Caco-2 (cell line): ENCODE measurements at regions not wholly inside any gene's neighbourhood (a gene's known extent, or its start where the extent isn't known, plus 50 kb on each side); places are given as distances from the start of the nearest gene placed in this dataset.

Experiments
- BruUV-seq: library from RNA; stranded (reverse); fragments of 400-500 nt; replicated peaks from 2 replicates; lab custom pipeline; 2021; lab: Mats Ljungman, UMichigan
- CTCF ChIA-PET: fragments of 300-600 bp; sonication (Branson Sonifier 250); formaldehyde crosslinking; loops from one replicate; lab custom pipeline; 2022; ENCODE audit warnings: antibody characterized with exemption; lab: Charles Lee
- POLR2A ChIA-PET: fragments of 300-600 bp; sonication (Branson Sonifier 250); formaldehyde crosslinking; loops from one replicate; lab custom pipeline; 2022; ENCODE audit warnings: antibody characterized with exemption; lab: Charles Lee
- DNase-seq, 2 experiments: peaks; one replicate each; pipeline versions ENCODE4 v3.0.0 to v3.0.0-alpha.2; 2020 to 2022
- H3K27me3 ChIP-seq: replicated peaks from 2 replicates; pipeline ENCODE4 v1.6.0; 2011; ENCODE audit warnings: low read length; ENCODE audit not compliant: control insufficient read depth, insufficient read depth
- H3K36me3 ChIP-seq: 2 replicates; pipeline ENCODE4 v1.5.1; 2011; ENCODE audit warnings: low read length; ENCODE audit not compliant: control insufficient read depth, insufficient read depth
- H3K4me1 ChIP-seq: fragments of 250-450 bp; sonication (Bioruptor Pico); 2 replicates; pipeline ENCODE4 v1.5.1; 2020; ENCODE audit warnings: mild to moderate bottlenecking
- H3K4me3 ChIP-seq: 2 replicates; pipeline ENCODE4 v1.5.1; 2011; ENCODE audit warnings: low read depth, mild to moderate bottlenecking, control low read depth, low read length
- H3K9me3 ChIP-seq: fragments of 250-450 bp; sonication (Bioruptor Pico); 2 replicates; pipeline ENCODE4 v1.5.1; 2020; ENCODE audit warnings: mild to moderate bottlenecking, moderate library complexity
- H3K27ac Mint-ChIP-seq: one replicate; pipeline ENCODE4 v1.8.0; 2022; ENCODE audit warnings: mixed read lengths; ENCODE audit not compliant: unreplicated experiment
- H3K27me3 Mint-ChIP-seq: one replicate; pipeline ENCODE4 v1.8.0; 2022; ENCODE audit warnings: mixed read lengths; ENCODE audit not compliant: insufficient read depth, unreplicated experiment
- H3K36me3 Mint-ChIP-seq: one replicate; pipeline ENCODE4 v1.8.0; 2022; ENCODE audit warnings: mild to moderate bottlenecking, mixed read lengths; ENCODE audit not compliant: insufficient read depth, unreplicated experiment
- H3K4me1 Mint-ChIP-seq: one replicate; pipeline ENCODE4 v1.8.0; 2022; ENCODE audit warnings: low read depth, mixed read lengths; ENCODE audit not compliant: unreplicated experiment
- H3K4me3 Mint-ChIP-seq: one replicate; pipeline ENCODE4 v1.8.0; 2022; ENCODE audit warnings: mild to moderate bottlenecking, moderate library complexity, mixed read lengths; ENCODE audit not compliant: unreplicated experiment
- H3K9me3 Mint-ChIP-seq: one replicate; pipeline ENCODE4 v1.8.0; 2022; ENCODE audit warnings: mixed read lengths; ENCODE audit not compliant: unreplicated experiment
- CTCF ChIP-seq, 2 experiments: fragments of 200-600 bp in 1 of 2; IDR thresholded peaks; 1 replicate in 1 of 2; 2 replicates in 1 of 2; pipeline versions ENCODE4 v1.5.1 to v1.8.0; 2011 to 2022; ENCODE audit warnings: antibody characterized with exemption in 1 of 2, control low read depth in 1 of 2, inconsistent platforms in 1 of 2, low read depth in 1 of 2, low read length in 1 of 2, mild to moderate bottlenecking in 1 of 2, moderate library complexity in 1 of 2; ENCODE audit not compliant: insufficient read depth in 1 of 2, severe bottlenecking in 1 of 2, unreplicated experiment in 1 of 2
- intact Hi-C: fragments of 100-400 bp; cut with micrococcal nuclease; formaldehyde crosslinking; loops from one replicate; pipeline ENCODE4 v1.10.0; 2022; ENCODE audit not compliant: unreplicated experiment

GRCh38 chr10:47118326-47118725 lies 181.7 kb upstream of the GDF10 start:
- no peaks in the 10 kb centered on the region for H3K27me3 ChIP-seq
- H3K4me3 ChIP-seq = no peak overlapping the region
- Mint-ChIP-seq H3K36me3 (no peaks in the 10 kb centered on the region), H3K4me3 (no peak overlapping the region), H3K27me3 (peaks cover 45% of the 10 kb centered on the region), H3K9me3 (no peaks in the 10 kb centered on the region), H3K27ac (no peak overlapping the region), H3K4me1 (no peaks in the 10 kb centered on the region)
- POLR2A ChIA-PET = no interaction called here
- no peak for TF ChIP-seq CTCF (IDR thresholded peaks at IDR 0.05; ENCODE audit: insufficient read depth in 1 of 2, low read depth in 1 of 2, low read length in 1 of 2, severe bottlenecking in 1 of 2, unreplicated experiment in 1 of 2)
- CTCF ChIA-PET = no interaction called here
- no peaks in the 10 kb centered on the region for H3K9me3 ChIP-seq
- BruUV-seq = no TSS peak
- intact Hi-C loops = no loop called here
- H3K36me3 ChIP-seq = no peaks in the 10 kb centered on the region
- no peaks in the 10 kb centered on the region for H3K4me1 ChIP-seq
- DNase-seq = no peak

DNA sequence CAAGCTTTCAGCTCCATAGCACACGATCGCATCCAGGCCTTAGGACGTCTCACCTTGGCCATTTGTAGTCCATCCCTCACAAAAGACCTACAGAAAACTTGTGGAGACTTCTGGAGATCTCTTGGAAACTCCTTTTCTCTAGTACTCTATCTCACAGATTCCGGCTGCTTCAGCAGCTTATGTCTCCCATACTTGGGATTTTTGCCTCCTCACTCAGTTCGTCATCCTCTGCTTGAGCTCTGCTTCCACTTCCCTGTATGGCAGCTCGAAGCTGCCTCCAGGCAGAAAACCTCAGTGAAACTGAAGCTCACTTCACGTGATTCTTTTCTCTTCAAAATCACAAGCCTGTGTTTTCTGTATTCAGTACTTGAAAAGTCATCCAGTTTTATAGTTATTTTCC lies 178.7 kb upstream of the GDF10 start:
- Mint-ChIP-seq H3K4me3 (no peak overlapping the region), H3K9me3 (no peaks in the 10 kb centered on the region), H3K36me3 (no peaks in the 10 kb centered on the region), H3K27ac (no peak overlapping the region), H3K4me1 (no peaks in the 10 kb centered on the region), H3K27me3 (peaks cover 43% of the 10 kb centered on the region)
- Histone ChIP-seq H3K36me3 (no peaks in the 10 kb centered on the region), H3K4me1 (no peaks in the 10 kb centered on the region), H3K9me3 (no peaks in the 10 kb centered on the region), H3K27me3 (no peaks in the 10 kb centered on the region; the same call in 1 of the 2 replicates), H3K4me3 (no peak overlapping the region)
- no peak for TF ChIP-seq CTCF (IDR thresholded peaks at IDR 0.05; ENCODE audit: insufficient read depth in 1 of 2, low read depth in 1 of 2, low read length in 1 of 2, severe bottlenecking in 1 of 2, unreplicated experiment in 1 of 2)
- BruUV-seq = no TSS peak
- POLR2A ChIA-PET = no interaction called here
- CTCF ChIA-PET = interaction anchor here (0.8 to 1.4 kb wide), 2 partner anchors 73 to 97 kb away, joined by 3 to 4 read pairs; no protein-coding TSS in a partner anchor
- DNase-seq = no peak
- intact Hi-C loops = no loop called here

GRCh38 chr10:47123716-47124288 lies 176.2 kb upstream of the GDF10 start:
- H3K9me3 ChIP-seq = no peaks in the 10 kb centered on the region
- no TSS peak for BruUV-seq
- H3K27me3 ChIP-seq = no peaks in the 10 kb centered on the region; the same call in 1 of the 2 replicates
- Mint-ChIP-seq H3K27ac (no peak overlapping the region), H3K4me1 (no peaks in the 10 kb centered on the region), H3K4me3 (no peak overlapping the region), H3K36me3 (no peaks in the 10 kb centered on the region), H3K27me3 (peaks cover 48% of the 10 kb centered on the region), H3K9me3 (no peaks in the 10 kb centered on the region)
- no peak overlapping the region for H3K4me3 ChIP-seq
- CTCF ChIA-PET = interaction anchor here (0.6 kb wide), 1 partner anchor 15 kb away, joined by 4 read pairs; no protein-coding TSS in a partner anchor
- H3K4me1 ChIP-seq = no peaks in the 10 kb centered on the region
- intact Hi-C loops = no loop called here
- POLR2A ChIA-PET = no interaction called here
- DNase-seq = no peak
- TF ChIP-seq CTCF (IDR thresholded peaks at IDR 0.05; ENCODE audit: insufficient read depth in 1 of 2, low read depth in 1 of 2, low read length in 1 of 2, severe bottlenecking in 1 of 2, unreplicated experiment in 1 of 2) = no peak
- H3K36me3 ChIP-seq = no peaks in the 10 kb centered on the region
